DOHH2 (cell line): ENCODE measurements at regions not wholly inside any gene's neighbourhood (a gene's known extent, or its start where the extent isn't known, plus 50 kb on each side); places are given as distances from the start of the nearest gene placed in this dataset.

ENCODE experiments used
- EZH2phosphoT487 ChIP-seq: fragments of 200-600 bp; sonication (generic); IDR thresholded peaks from 2 replicates; pipeline ENCODE4 v1.6.1; 2017; ENCODE audit warnings: borderline replicate concordance, mild to moderate bottlenecking, antibody characterized with exemption, low read length, moderate library complexity, mixed read lengths
- TF ChIP-seq, protein P1 (sequence below): fragments of 200-600 bp; sonication (generic); IDR thresholded peaks from one replicate; pipeline ENCODE4 v1.5.1; 2014; ENCODE audit warnings: antibody characterized with exemption, mild to moderate bottlenecking, low read depth, low read length; ENCODE audit not compliant: poor library complexity, severe bottlenecking

DNA sequence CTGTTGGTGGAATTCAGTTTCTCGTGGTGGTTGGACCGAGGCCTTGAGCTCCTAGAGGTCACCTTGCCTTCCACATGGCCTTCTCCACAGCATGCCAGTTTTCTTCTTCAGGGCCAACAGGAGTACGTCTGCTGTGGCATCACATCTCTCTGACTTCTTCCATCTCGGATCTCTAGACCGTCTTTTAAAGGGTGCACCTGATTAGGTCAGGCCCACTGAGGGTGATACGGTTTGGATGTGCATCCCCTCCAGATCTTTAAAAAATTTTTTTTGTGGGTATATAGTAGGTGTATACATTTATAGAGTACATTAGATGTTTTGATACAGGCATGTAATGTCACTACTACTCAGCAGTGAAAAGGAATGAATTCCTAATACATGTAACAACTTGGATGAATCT is 58.3 kb upstream of the BRD7 start:
- TF ChIP-seq, protein P1, sequence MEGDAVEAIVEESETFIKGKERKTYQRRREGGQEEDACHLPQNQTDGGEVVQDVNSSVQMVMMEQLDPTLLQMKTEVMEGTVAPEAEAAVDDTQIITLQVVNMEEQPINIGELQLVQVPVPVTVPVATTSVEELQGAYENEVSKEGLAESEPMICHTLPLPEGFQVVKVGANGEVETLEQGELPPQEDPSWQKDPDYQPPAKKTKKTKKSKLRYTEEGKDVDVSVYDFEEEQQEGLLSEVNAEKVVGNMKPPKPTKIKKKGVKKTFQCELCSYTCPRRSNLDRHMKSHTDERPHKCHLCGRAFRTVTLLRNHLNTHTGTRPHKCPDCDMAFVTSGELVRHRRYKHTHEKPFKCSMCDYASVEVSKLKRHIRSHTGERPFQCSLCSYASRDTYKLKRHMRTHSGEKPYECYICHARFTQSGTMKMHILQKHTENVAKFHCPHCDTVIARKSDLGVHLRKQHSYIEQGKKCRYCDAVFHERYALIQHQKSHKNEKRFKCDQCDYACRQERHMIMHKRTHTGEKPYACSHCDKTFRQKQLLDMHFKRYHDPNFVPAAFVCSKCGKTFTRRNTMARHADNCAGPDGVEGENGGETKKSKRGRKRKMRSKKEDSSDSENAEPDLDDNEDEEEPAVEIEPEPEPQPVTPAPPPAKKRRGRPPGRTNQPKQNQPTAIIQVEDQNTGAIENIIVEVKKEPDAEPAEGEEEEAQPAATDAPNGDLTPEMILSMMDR: no peak
- no peak for TF ChIP-seq EZH2phosphoT487
